Loucy (cell line): ENCODE measurements at regions not wholly inside any gene's neighbourhood (a gene's known extent, or its start where the extent isn't known, plus 50 kb on each side); places are given as distances from the start of the nearest gene placed in this dataset.
A peak's percentile ranks its signal among the peaks of the same experiment; 100 is the strongest.

Experiments used
- H2AFZ ChIP-seq: fragments of 200-600 bp; sonication (generic); 2 replicates; pipeline ENCODE4 v1.6.0; 2016; ENCODE audit warnings: antibody characterized with exemption, mild to moderate bottlenecking, low read length, moderate library complexity
- H3F3A ChIP-seq: fragments of 200-600 bp; 2 replicates; pipeline ENCODE4 v1.6.0; 2016; ENCODE audit warnings: antibody characterized with exemption, low read depth, mild to moderate bottlenecking
- H3K27me3 ChIP-seq: fragments of 200-600 bp; sonication (generic); 2 replicates; pipeline ENCODE4 v1.6.1; 2014; ENCODE audit warnings: low read length, mild to moderate bottlenecking; ENCODE audit not compliant: insufficient read depth, poor library complexity, severe bottlenecking
- H3K36me3 ChIP-seq: fragments of 200-600 bp; sonication (generic); 2 replicates; pipeline ENCODE4 v1.6.1; 2016; ENCODE audit warnings: low read length; ENCODE audit not compliant: insufficient read depth
- H3K4me1 ChIP-seq: fragments of 200-600 bp; sonication (generic); 2 replicates; pipeline ENCODE4 v1.5.1; 2014; ENCODE audit warnings: low read length, mild to moderate bottlenecking; ENCODE audit not compliant: insufficient read depth, poor library complexity, severe bottlenecking
- H3K4me2 ChIP-seq: fragments of 200-600 bp; sonication (generic); 2 replicates; pipeline ENCODE4 v1.6.0; 2014; ENCODE audit warnings: antibody characterized with exemption, low read length, low read depth, mild to moderate bottlenecking; ENCODE audit not compliant: poor library complexity, severe bottlenecking
- H3K4me3 ChIP-seq: fragments of 200-600 bp; sonication (generic); 2 replicates; pipeline ENCODE4 v1.5.1; 2014; ENCODE audit warnings: low read length, mild to moderate bottlenecking, mixed read lengths; ENCODE audit not compliant: poor library complexity, severe bottlenecking
- H3K79me2 ChIP-seq: fragments of 200-600 bp; sonication (generic); 2 replicates; pipeline ENCODE4 v1.6.1; 2014; ENCODE audit warnings: low read length; ENCODE audit not compliant: insufficient read depth
- H3K9ac ChIP-seq: fragments of 200-600 bp; sonication (generic); 2 replicates; pipeline ENCODE4 v1.6.0; 2014; ENCODE audit warnings: mild to moderate bottlenecking, low read depth, low read length, moderate library complexity; ENCODE audit not compliant: poor library complexity, severe bottlenecking
- H3K9me2 ChIP-seq: fragments of 200-600 bp; sonication (generic); replicated peaks from 2 replicates; pipeline ENCODE4 v1.6.1; 2016; ENCODE audit warnings: low read depth, low read length, mixed read lengths
- H3K9me3 ChIP-seq: fragments of 200-600 bp; sonication (generic); 2 replicates; pipeline ENCODE4 v1.6.1; 2014; ENCODE audit warnings: mild to moderate bottlenecking, antibody characterized with exemption, low read length, low read depth; ENCODE audit not compliant: insufficient read depth
- H4K20me1 ChIP-seq: fragments of 200-600 bp; sonication (generic); 2 replicates; pipeline ENCODE4 v1.6.0; 2014; ENCODE audit warnings: antibody characterized with exemption, low read length, mild to moderate bottlenecking; ENCODE audit not compliant: insufficient read depth, poor library complexity, severe bottlenecking
- CTCF ChIP-seq: fragments of 200-600 bp; sonication (generic); conservative IDR thresholded peaks from 2 replicates; pipeline ENCODE4 v1.5.1; 2014; ENCODE audit warnings: mild to moderate bottlenecking, antibody characterized with exemption, low read length
- EZH2phosphoT487 ChIP-seq: fragments of 200-600 bp; IDR thresholded peaks from 2 replicates; pipeline ENCODE4 v1.6.1; 2018; ENCODE audit warnings: antibody characterized with exemption, mild to moderate bottlenecking, moderate library complexity, borderline replicate concordance

GRCh38 chr2:188720811-188721605, 253.2 kb upstream of the COL3A1 start:
- Histone ChIP-seq H2AFZ (peak overlapping the region; percentile 68), H3K4me1 (peaks cover 6% of the 10 kb centered on the region), H3F3A (no peaks in the 10 kb centered on the region), H3K4me2 (no peak overlapping the region), H3K4me3 (no peak overlapping the region), H3K9me2 (no peaks in the 10 kb centered on the region), H3K9ac (no peak overlapping the region), H4K20me1 (no peaks in the 10 kb centered on the region), H3K27me3 (no peaks in the 10 kb centered on the region), H3K36me3 (no peaks in the 10 kb centered on the region; the same call in 1 of the 2 replicates), H3K79me2 (no peaks in the 10 kb centered on the region), H3K9me3 (no peaks in the 10 kb centered on the region)
- TF ChIP-seq CTCF (no peak), EZH2phosphoT487 (no peak)

- no peak overlapping the region for H3K4me2 ChIP-seq
- no peak overlapping the region for H3K4me3 ChIP-seq
- H3K9me3 ChIP-seq = no peaks in the 10 kb centered on the region
- H3K4me1 ChIP-seq = peaks cover 11% of the 10 kb centered on the region
- no peaks in the 10 kb centered on the region for H3K79me2 ChIP-seq
- TF ChIP-seq CTCF (no peak), EZH2phosphoT487 (no peak)
- no peaks in the 10 kb centered on the region for H3F3A ChIP-seq
- no peaks in the 10 kb centered on the region; the same call in 1 of the 2 replicates for H3K36me3 ChIP-seq
- no peaks in the 10 kb centered on the region for H3K9me2 ChIP-seq
- H3K27me3 ChIP-seq = no peaks in the 10 kb centered on the region
- no peak overlapping the region for H2AFZ ChIP-seq
- H3K9ac ChIP-seq = no peak overlapping the region
- no peaks in the 10 kb centered on the region for H4K20me1 ChIP-seq
Measured at GRCh38 chr2:188721784-188722183, 252.4 kb upstream of the COL3A1 start.

GRCh38 chr2:188725746-188726360, 248.3 kb upstream of the COL3A1 start:
- no peak overlapping the region for H2AFZ ChIP-seq
- TF ChIP-seq EZH2phosphoT487 = no peak
- TF ChIP-seq CTCF = no peak
- no peaks in the 10 kb centered on the region for H3K79me2 ChIP-seq

More at GRCh38 chr2:188725746-188726360, 248.3 kb upstream of the COL3A1 start:
- Histone ChIP-seq H3K9me3 (no peaks in the 10 kb centered on the region), H3K4me3 (no peak overlapping the region), H3K36me3 (no peaks in the 10 kb centered on the region), H3K9ac (no peak overlapping the region), H3K9me2 (no peaks in the 10 kb centered on the region), H3F3A (no peaks in the 10 kb centered on the region; the same call in 1 of the 2 replicates), H3K27me3 (no peaks in the 10 kb centered on the region), H4K20me1 (no peaks in the 10 kb centered on the region), H3K4me1 (peaks cover 13% of the 10 kb centered on the region), H3K4me2 (no peak overlapping the region)
